ENCODE measurements at regions not wholly inside any gene's neighbourhood (a gene's known extent, or its start where the extent isn't known, plus 50 kb on each side); places are given as distances from the start of the nearest gene placed in this dataset.

GRCh38 chr11:82210011-82210410, 523.7 kb downstream of the FAM181B start:
- H3K9ac ChIP-seq: no peak overlapping the region
- H4K20me1 ChIP-seq (ENCODE audit: low read depth): no peaks in the 10 kb centered on the region
- no peaks in the 10 kb centered on the region for H3K79me2 ChIP-seq (ENCODE audit: low read depth)
- no peaks in the 10 kb centered on the region for H3K4me1 ChIP-seq
- H3K4me3 ChIP-seq: no peak overlapping the region
- no peak overlapping the region for H3K27ac ChIP-seq
- H2AFZ ChIP-seq (replicated peaks): no peak overlapping the region
- no peaks in the 10 kb centered on the region for H3K9me3 ChIP-seq (ENCODE audit: low read depth)
- H3K9me3 Mint-ChIP-seq: no peaks in the 10 kb centered on the region
- H3K27me3 ChIP-seq: no peaks in the 10 kb centered on the region
- H3K4me1 Mint-ChIP-seq: no peaks in the 10 kb centered on the region
- no peak for DNase-seq (ENCODE audit: low spot score)
- H3F3A ChIP-seq (ENCODE audit: low read depth): no peaks in the 10 kb centered on the region
- no peaks in the 10 kb centered on the region for H3K27me3 Mint-ChIP-seq (ENCODE audit: insufficient read depth, low read depth)
- TF ChIP-seq CTCF (IDR thresholded peaks at IDR 0.05): no peak
- TF ChIP-seq EZH2phosphoT487 (IDR thresholded peaks at IDR 0.05): no peak
- TF ChIP-seq EZH2 (IDR thresholded peaks at IDR 0.05): no peak
- H3K27ac Mint-ChIP-seq: no peak overlapping the region
- no peaks in the 10 kb centered on the region for H3K36me3 ChIP-seq
- H3K4me2 ChIP-seq: no peak overlapping the region
- no peak overlapping the region for H3K4me3 Mint-ChIP-seq
- no peaks in the 10 kb centered on the region for H3K36me3 Mint-ChIP-seq

GRCh38 chr11:82195283-82195682, 538.4 kb downstream of the FAM181B start:
- Mint-ChIP-seq H3K27ac (no peak overlapping the region), H3K4me3 (no peak overlapping the region), H3K27me3 (ENCODE audit: insufficient read depth, low read depth) (no peaks in the 10 kb centered on the region), H3K36me3 (no peaks in the 10 kb centered on the region), H3K4me1 (no peaks in the 10 kb centered on the region), H3K9me3 (no peaks in the 10 kb centered on the region)
- H3K4me2 ChIP-seq: no peak overlapping the region
- H3K27me3 ChIP-seq: no peaks in the 10 kb centered on the region
- H3K9ac ChIP-seq: no peak overlapping the region
- no peak overlapping the region for H3K4me3 ChIP-seq
- H3K4me1 ChIP-seq: no peaks in the 10 kb centered on the region
- no peaks in the 10 kb centered on the region for H3K9me3 ChIP-seq (ENCODE audit: low read depth)
- H3K36me3 ChIP-seq: no peaks in the 10 kb centered on the region
- no peak overlapping the region for H3K27ac ChIP-seq
- no peak for DNase-seq (ENCODE audit: low spot score)
- H2AFZ ChIP-seq (replicated peaks): no peak overlapping the region
- H3F3A ChIP-seq (ENCODE audit: low read depth): no peaks in the 10 kb centered on the region
- no peaks in the 10 kb centered on the region for H4K20me1 ChIP-seq (ENCODE audit: low read depth)
- TF ChIP-seq EZH2 (IDR thresholded peaks at IDR 0.05) (no peak), CTCF (IDR thresholded peaks at IDR 0.05) (no peak), EZH2phosphoT487 (IDR thresholded peaks at IDR 0.05) (no peak)
- no peaks in the 10 kb centered on the region for H3K79me2 ChIP-seq (ENCODE audit: low read depth)

- no peaks in the 10 kb centered on the region for H3K9me3 Mint-ChIP-seq
- no peaks in the 10 kb centered on the region for H3K4me1 Mint-ChIP-seq
- H3K27me3 Mint-ChIP-seq (ENCODE audit: insufficient read depth, low read depth): no peaks in the 10 kb centered on the region
- no peak overlapping the region for H3K4me3 ChIP-seq
- H3K4me2 ChIP-seq: no peak overlapping the region
- H3K36me3 Mint-ChIP-seq: no peaks in the 10 kb centered on the region
- DNase-seq (ENCODE audit: low spot score): no peak
- H3F3A ChIP-seq (ENCODE audit: low read depth): no peaks in the 10 kb centered on the region
- H3K27ac ChIP-seq: no peak overlapping the region
- H3K27me3 ChIP-seq: no peaks in the 10 kb centered on the region
- no peak overlapping the region for H3K9ac ChIP-seq
- H3K4me3 Mint-ChIP-seq: no peak overlapping the region
- H4K20me1 ChIP-seq (ENCODE audit: low read depth): no peaks in the 10 kb centered on the region
- no peak for TF ChIP-seq CTCF (IDR thresholded peaks at IDR 0.05)
- no peak for TF ChIP-seq EZH2 (IDR thresholded peaks at IDR 0.05)
- TF ChIP-seq EZH2phosphoT487 (IDR thresholded peaks at IDR 0.05): no peak
- no peak overlapping the region for H2AFZ ChIP-seq (replicated peaks)
- no peak overlapping the region for H3K27ac Mint-ChIP-seq
- no peaks in the 10 kb centered on the region for H3K4me1 ChIP-seq
- no peaks in the 10 kb centered on the region for H3K79me2 ChIP-seq (ENCODE audit: low read depth)
- H3K9me3 ChIP-seq (ENCODE audit: low read depth): no peaks in the 10 kb centered on the region
- H3K36me3 ChIP-seq: no peaks in the 10 kb centered on the region
Measured at GRCh38 chr11:82194521-82194920, 539.1 kb downstream of the FAM181B start.

GRCh38 chr11:82191695-82192094, 542.0 kb downstream of the FAM181B start:
- H3K4me2 ChIP-seq: no peak overlapping the region
- no peaks in the 10 kb centered on the region for H3F3A ChIP-seq (ENCODE audit: low read depth)
- H4K20me1 ChIP-seq (ENCODE audit: low read depth): no peaks in the 10 kb centered on the region
- no peak overlapping the region for H3K27ac ChIP-seq
- no peak overlapping the region for H3K4me3 Mint-ChIP-seq
- no peak overlapping the region for H3K4me3 ChIP-seq
- H3K9me3 Mint-ChIP-seq: no peaks in the 10 kb centered on the region
- H2AFZ ChIP-seq (replicated peaks): no peak overlapping the region
- TF ChIP-seq EZH2 (IDR thresholded peaks at IDR 0.05): no peak
- TF ChIP-seq EZH2phosphoT487 (IDR thresholded peaks at IDR 0.05): no peak
- no peak for TF ChIP-seq CTCF (IDR thresholded peaks at IDR 0.05)
- H3K36me3 ChIP-seq: no peaks in the 10 kb centered on the region
- H3K27me3 Mint-ChIP-seq (ENCODE audit: insufficient read depth, low read depth): no peaks in the 10 kb centered on the region
- no peaks in the 10 kb centered on the region for H3K4me1 Mint-ChIP-seq
- DNase-seq (ENCODE audit: low spot score): no peak
- H3K9me3 ChIP-seq (ENCODE audit: low read depth): no peaks in the 10 kb centered on the region
- no peaks in the 10 kb centered on the region for H3K79me2 ChIP-seq (ENCODE audit: low read depth)
- no peak overlapping the region for H3K27ac Mint-ChIP-seq
- no peak overlapping the region for H3K9ac ChIP-seq
- no peaks in the 10 kb centered on the region for H3K36me3 Mint-ChIP-seq
- no peaks in the 10 kb centered on the region for H3K27me3 ChIP-seq
- H3K4me1 ChIP-seq: no peaks in the 10 kb centered on the region

All from neural progenitor cell (in vitro differentiated cells).